Stimulated activated effector memory CD8-positive, alpha-beta T cell treated with anti-CD3 and anti-CD28 coated beads, Interleukin-12 subunit alpha, Interleukin-12 subunit beta, amount 100 ng/mL, for 72 hours (primary cell): ENCODE measurements at regions not wholly inside any gene's neighbourhood (a gene's known extent, or its start where the extent isn't known, plus 50 kb on each side); places are given as distances from the start of the nearest gene placed in this dataset.
A peak's percentile ranks its signal among the peaks of the same experiment; 100 is the strongest.

Experiments
- ATAC-seq: fragments of 150-1000 bp; cut with Tn5 transposase; 2 replicates; pipeline ENCODE4 v1.10.0; 2021
- DNase-seq, 2 donors: peaks; one replicate each; pipeline ENCODE4 v3.0.0; 2021 to 2022; ENCODE audit warnings: low spot score in 2 of 2
- H3K27ac Mint-ChIP-seq: one replicate; pipeline ENCODE4 v1.8.0; 2022; ENCODE audit warnings: mild to moderate bottlenecking, mixed read lengths
- H3K36me3 Mint-ChIP-seq: one replicate; pipeline ENCODE4 v1.8.0; 2022; ENCODE audit warnings: mild to moderate bottlenecking, mixed read lengths
- H3K4me1 Mint-ChIP-seq: one replicate; pipeline ENCODE4 v1.8.0; 2022; ENCODE audit warnings: mixed read lengths
- H3K4me3 Mint-ChIP-seq: one replicate; pipeline ENCODE4 v1.8.0; 2022; ENCODE audit warnings: mild to moderate bottlenecking, mixed read lengths
- H3K9me3 Mint-ChIP-seq: one replicate; pipeline ENCODE4 v1.8.0; 2022; ENCODE audit warnings: mixed read lengths

DNA sequence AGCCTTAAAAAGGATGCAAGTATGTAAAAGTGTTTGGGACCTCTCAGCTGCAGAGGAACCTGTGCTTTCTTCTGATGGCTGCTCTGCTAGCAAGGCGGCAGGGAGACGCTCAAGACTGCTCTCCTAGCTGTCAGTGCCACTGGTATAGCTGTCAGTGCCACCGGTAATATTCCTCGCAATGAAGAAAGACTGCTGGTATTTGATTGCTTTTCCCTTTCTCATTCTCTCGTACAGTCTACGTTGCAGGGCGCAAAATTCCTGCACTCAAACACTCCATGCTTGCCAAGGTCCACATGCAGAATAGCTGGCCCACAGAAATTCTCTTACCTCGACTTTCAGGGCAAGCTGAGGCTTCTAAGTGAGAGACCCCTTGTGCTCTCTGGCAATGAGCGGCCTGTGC is 432.6 kb upstream of the KLF6 start:
- ATAC-seq: no peak
- DNase-seq: no peak
- Mint-ChIP-seq H3K4me3 (no peak overlapping the region), H3K4me1 (peaks cover 16% of the 10 kb centered on the region), H3K36me3 (no peaks in the 10 kb centered on the region), H3K9me3 (no peaks in the 10 kb centered on the region), H3K27ac (no peak overlapping the region)

DNA sequence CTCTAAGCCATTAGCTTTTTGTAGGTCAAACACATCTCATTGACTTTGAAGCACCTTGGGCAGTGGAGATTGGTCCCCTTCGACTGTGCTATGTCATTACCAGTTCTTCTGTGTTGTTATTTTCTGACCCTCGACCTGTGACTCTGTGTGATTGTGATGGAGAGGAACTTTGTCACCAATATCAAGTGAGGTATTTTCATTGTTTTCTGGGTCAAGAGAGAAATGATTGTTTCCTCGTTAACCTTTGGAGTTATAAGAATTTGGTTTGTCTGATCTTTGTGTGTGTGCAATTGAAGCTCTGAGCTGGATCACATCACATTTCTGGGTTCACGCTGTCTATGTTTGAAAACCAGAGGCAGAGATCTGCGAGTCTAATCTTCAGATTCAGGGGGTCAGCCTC is 432.2 kb upstream of the KLF6 start:
- no peak for DNase-seq
- no peaks in the 10 kb centered on the region for H3K36me3 Mint-ChIP-seq
- ATAC-seq: no peak
- H3K4me1 Mint-ChIP-seq: peaks cover 16% of the 10 kb centered on the region
- H3K27ac Mint-ChIP-seq: no peak overlapping the region
- H3K9me3 Mint-ChIP-seq: no peaks in the 10 kb centered on the region
- no peak overlapping the region for H3K4me3 Mint-ChIP-seq

DNA sequence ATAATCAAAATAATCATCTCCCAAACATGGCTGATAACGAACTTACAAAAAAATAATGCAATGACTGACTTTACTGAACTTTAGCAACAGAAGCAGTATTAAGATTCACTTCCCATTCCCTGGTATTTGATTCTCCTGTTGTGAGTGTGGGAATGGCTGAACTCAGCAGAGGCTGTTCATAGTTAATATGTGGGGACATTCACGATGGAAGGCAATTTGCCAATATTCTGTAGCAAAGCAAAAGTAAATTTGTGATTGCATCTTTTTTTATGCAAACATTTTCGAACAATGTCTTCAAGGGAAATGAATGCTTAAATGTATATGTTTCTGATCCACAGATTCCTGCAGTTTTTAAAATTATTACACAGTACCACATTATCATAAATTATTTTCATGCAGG is 431.7 kb upstream of the KLF6 start:
- no peak overlapping the region for H3K4me3 Mint-ChIP-seq
- no peaks in the 10 kb centered on the region for H3K9me3 Mint-ChIP-seq
- ATAC-seq (no peak), DNase-seq (no peak)
- peaks cover 16% of the 10 kb centered on the region for H3K4me1 Mint-ChIP-seq
- no peak overlapping the region for H3K27ac Mint-ChIP-seq
- H3K36me3 Mint-ChIP-seq: no peaks in the 10 kb centered on the region

DNA sequence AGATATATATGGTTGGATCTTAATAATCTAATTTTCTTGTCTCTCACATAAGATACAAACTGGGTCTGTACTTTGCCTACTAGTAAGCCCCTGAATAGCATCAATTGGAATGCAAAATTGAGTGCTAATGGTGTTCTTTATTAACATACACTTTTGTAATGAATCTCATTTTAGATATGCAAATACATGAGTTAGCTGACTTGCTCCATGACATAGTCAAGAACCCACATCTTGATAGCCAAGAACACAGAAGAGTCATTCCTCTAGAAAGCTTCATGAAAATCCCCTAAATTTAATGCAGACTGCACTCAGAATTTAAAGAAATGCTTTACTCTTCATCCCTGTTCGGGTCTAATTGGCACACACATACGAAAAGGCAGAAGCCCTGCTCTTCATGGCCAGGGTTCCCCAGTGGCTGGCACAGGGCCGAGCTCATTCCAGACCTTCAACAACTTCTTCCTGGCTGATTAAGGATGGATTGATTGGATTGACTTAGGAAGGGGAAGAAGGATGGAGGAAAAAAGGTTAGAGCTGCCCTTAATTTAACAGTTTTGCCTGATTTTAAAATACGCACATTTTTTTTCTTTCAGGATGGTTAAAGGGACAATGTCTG is 431.1 kb upstream of the KLF6 start:
- ATAC-seq: no peak

DNA sequence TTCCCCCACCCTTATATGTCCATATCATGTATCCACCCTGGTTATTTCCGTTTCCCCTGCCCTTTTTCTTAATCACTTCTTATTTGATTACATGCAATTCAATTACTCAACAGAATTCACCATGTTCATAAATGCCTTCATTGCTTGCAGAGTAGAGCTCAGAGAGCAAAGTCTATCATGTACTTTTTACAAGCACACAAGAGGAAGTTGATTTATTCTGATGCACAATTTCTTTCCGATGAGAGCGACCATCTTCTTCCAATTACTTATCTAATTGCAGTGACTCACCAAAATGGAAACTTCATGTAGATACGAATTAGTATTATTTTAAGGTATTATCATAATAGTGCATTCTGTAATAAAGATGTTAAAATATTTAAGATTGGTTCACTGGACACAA is 430.5 kb upstream of the KLF6 start:
- no peak overlapping the region for H3K27ac Mint-ChIP-seq
- no peak for DNase-seq
- peaks cover 5% of the 10 kb centered on the region for H3K4me1 Mint-ChIP-seq
- H3K9me3 Mint-ChIP-seq: no peaks in the 10 kb centered on the region
- H3K4me3 Mint-ChIP-seq: no peak overlapping the region
- H3K36me3 Mint-ChIP-seq: no peaks in the 10 kb centered on the region
- no peak for ATAC-seq

More for the DNA sequence above, 431.1 kb upstream of the KLF6 start:
- no peak overlapping the region for H3K4me3 Mint-ChIP-seq
- H3K27ac Mint-ChIP-seq: no peak overlapping the region
- H3K9me3 Mint-ChIP-seq: no peaks in the 10 kb centered on the region
- DNase-seq: no peak
- peaks cover 11% of the 10 kb centered on the region for H3K4me1 Mint-ChIP-seq
- H3K36me3 Mint-ChIP-seq: no peaks in the 10 kb centered on the region

DNA sequence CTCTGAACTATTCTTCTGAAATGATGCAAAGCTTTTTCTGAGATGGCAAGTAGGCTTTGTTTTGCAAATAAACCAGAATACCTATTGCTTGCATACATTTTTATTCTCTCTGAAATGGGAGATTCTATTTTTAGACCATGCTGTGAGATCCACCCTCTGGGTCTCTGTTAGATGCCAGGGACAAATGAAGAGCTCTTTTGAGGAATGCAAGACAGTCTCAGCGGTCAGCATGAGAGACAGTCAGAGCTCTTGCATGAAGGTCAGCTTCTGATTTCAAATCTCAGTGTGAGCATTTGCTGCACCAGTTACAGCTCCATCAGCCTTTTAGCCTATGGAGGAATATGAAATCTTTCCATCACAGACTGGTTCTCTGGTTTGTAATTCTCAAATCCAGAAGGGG is 429.9 kb upstream of the KLF6 start:
- peaks cover 4% of the 10 kb centered on the region for H3K4me1 Mint-ChIP-seq
- ATAC-seq (no peak), DNase-seq (no peak)
- H3K9me3 Mint-ChIP-seq: no peaks in the 10 kb centered on the region
- H3K27ac Mint-ChIP-seq: no peak overlapping the region
- no peaks in the 10 kb centered on the region for H3K36me3 Mint-ChIP-seq
- H3K4me3 Mint-ChIP-seq: no peak overlapping the region

DNA sequence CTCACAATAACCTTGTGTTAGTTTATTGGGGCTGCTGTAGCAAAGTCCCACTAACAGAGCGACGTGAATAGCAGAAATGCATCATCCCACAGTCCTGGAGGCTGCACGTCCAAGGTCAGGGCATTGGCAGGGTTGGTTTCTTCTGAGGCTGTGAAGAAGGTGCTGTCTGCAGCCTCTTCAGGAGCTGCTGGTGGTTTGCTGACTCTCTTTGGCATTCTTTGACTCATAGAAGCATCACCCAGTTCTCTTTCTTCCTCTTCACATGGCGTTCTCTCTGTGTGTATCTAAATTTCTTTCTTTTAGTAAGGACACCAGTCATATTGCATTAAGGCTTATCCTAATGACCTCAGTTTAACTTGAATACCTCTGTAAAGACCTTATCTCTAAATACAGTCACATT is 428.4 kb upstream of the KLF6 start:
- Mint-ChIP-seq H3K27ac (no peak overlapping the region), H3K9me3 (no peaks in the 10 kb centered on the region), H3K4me1 (peaks cover 4% of the 10 kb centered on the region), H3K4me3 (no peak overlapping the region), H3K36me3 (no peaks in the 10 kb centered on the region)
- DNase-seq: no peak
- peak; percentile 50 for ATAC-seq

DNA sequence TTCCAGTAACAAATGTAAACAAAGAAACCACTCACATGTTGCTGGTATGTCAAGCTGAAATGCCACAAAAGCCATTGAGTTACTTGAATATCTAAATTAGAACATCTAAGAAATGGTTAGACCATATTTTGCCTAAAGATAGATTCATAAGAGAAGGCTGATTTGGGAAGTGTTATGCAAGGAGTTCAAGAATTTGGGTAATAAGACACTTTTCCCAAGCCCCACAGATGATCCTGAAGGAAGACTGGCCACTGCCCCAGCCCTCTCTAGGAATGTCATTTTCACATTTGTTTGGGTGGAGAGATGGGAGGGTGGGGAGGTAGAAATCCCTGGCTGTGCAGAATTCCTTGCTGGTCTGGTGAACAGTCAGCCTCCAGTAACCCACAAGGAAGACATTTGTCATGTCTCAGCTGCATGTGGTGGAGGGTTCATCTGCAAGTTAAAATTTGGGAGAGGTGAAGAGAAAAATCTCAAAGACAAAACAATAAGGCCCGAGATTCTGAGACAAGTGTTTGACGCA is 427.2 kb upstream of the KLF6 start:
- H3K9me3 Mint-ChIP-seq: no peaks in the 10 kb centered on the region
- ATAC-seq (no peak), DNase-seq (no peak)
- H3K4me1 Mint-ChIP-seq: peaks cover 10% of the 10 kb centered on the region
- no peaks in the 10 kb centered on the region for H3K36me3 Mint-ChIP-seq
- H3K27ac Mint-ChIP-seq: no peak overlapping the region
- no peak overlapping the region for H3K4me3 Mint-ChIP-seq

DNA sequence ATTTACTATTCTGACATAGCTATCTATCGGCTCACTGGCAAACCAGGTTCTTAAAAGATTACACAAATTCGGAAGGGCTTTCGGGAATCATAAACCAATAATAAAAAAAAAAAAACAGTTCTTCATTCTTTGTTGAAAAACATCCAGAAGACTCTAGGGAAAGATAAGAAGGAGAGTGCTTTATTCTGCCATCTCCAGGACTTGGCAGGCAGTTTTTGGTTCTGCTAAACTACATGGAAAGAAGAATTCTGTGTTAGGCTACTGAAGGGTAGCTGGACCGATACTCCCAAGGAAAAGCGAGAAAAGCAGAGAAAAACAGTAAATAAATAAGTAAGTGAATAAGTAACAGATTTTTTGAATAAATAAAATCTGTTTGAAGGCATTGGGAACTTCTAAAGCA is 423.5 kb upstream of the KLF6 start:
- H3K4me1 Mint-ChIP-seq: peaks cover 7% of the 10 kb centered on the region
- no peaks in the 10 kb centered on the region for H3K36me3 Mint-ChIP-seq
- no peak overlapping the region for H3K27ac Mint-ChIP-seq
- H3K4me3 Mint-ChIP-seq: no peak overlapping the region
- no peak for DNase-seq
- H3K9me3 Mint-ChIP-seq: no peaks in the 10 kb centered on the region
- ATAC-seq: no peak

DNA sequence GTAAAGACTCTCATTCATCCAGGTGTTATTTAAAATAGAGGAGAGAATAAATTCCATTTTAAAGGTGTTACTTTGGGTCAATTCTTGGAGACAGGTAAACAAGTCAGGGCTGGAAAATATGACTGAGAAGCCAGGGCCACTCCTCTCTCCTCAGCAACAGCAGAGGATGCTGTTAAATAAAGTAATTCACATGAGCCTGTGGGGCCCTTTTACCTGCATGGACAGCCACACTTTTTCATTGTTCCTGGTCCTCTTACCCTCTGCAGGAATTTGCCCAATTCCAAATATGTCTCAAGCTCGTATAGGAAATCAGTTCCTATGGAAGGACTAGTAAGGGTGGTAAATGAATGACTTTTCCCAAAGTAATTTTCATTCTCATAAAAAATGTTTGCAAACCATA is 420.1 kb upstream of the KLF6 start:
- no peak for ATAC-seq
- no peak for DNase-seq
- Mint-ChIP-seq H3K27ac (no peak overlapping the region), H3K4me3 (no peak overlapping the region), H3K36me3 (no peaks in the 10 kb centered on the region), H3K9me3 (no peaks in the 10 kb centered on the region), H3K4me1 (peaks cover 13% of the 10 kb centered on the region)

DNA sequence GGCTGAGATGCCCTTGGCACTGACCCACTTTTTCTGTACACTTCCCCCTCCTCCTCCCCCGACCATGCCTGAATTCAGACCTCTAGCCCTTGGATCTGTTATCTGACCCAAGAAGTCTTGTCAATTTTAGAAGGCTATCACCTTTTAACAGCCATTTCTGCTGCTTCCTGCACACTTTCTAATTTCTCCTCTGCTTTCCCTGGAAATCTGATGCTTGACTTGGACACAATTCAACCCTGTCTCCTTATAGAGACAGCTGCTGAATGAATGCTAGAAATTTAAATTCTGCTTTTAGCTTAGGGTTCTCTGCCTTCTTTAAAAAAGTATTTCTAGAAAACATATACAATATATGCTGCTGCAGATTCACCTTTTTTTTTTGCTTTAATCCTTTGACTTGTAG is 417.9 kb upstream of the KLF6 start:
- Mint-ChIP-seq H3K4me3 (no peak overlapping the region), H3K36me3 (no peaks in the 10 kb centered on the region), H3K4me1 (peaks cover 10% of the 10 kb centered on the region), H3K27ac (peak overlapping the region; percentile 43), H3K9me3 (no peaks in the 10 kb centered on the region)
- ATAC-seq (no peak), DNase-seq (no peak)

DNA sequence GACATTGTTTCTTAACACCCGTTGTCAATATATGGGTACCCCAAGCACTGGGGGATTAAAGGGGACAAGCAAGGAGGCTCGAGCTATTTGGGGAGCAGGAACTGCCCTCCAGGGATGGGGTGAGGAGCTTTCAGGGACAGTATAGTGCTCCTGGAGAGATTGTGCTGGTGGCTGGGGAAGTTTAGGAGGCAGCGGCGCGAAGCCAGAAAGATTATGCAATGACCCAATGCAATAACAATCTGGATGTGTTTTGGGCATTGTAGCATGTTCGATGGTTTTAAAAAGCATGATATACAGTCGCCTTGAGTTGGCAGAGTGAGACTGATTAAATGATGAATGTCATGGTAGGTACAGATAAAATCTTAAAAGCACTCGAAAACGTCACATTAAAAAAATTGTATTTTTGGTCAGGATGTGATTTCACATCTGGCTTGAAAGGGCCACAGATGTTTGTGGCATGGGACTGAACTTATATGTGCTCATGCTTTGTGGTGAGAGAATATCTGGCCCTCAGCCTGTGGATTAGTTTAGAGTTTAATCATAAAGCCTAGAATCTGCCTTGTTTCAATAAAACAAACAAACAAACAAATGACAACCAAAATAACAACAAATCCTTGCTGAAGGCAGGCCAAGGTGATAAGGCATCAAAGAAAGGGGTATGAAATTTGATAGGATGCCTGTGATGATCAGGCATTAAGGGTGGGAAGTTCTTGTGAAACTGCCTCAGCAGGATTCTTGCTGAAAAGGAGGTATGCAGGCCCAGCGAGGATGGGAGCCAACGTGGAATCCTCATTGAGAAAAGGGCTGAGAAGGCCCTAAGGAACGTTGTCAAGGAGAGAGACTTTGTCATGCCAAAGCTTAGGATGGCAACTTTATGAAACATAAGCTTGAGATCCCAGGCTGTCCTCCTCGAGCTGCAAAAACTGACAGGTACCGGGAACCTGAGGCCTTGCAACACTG is 417.1 kb upstream of the KLF6 start:
- Mint-ChIP-seq H3K36me3 (no peaks in the 10 kb centered on the region), H3K4me1 (peaks cover 12% of the 10 kb centered on the region)

DNA sequence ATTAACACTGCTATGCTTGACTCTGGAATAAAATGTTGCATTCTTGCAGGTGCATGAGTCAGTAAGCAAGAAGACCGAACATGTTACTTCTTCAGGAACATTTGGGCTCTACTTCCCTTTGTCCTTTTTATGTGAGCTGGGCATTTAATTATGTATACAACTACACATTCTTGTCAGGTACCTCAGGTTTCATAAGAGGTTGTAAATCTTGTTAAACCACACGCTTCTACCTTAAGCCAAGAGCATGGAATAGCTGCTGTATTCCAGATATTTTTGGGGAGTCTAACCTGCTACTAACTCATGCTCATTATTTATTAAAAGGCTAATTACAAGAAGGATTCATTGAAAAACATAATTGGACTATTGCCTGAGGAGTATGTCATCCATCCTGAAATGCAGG is 414.2 kb upstream of the KLF6 start:
- Mint-ChIP-seq H3K36me3 (no peaks in the 10 kb centered on the region), H3K4me3 (no peak overlapping the region), H3K4me1 (peaks cover 20% of the 10 kb centered on the region), H3K27ac (no peak overlapping the region), H3K9me3 (no peaks in the 10 kb centered on the region)
- ATAC-seq: no peak
- no peak for DNase-seq

More for the DNA sequence above, 417.1 kb upstream of the KLF6 start:
- no peak for ATAC-seq
- no peak overlapping the region for H3K27ac Mint-ChIP-seq
- no peak overlapping the region for H3K4me3 Mint-ChIP-seq
- H3K9me3 Mint-ChIP-seq: no peaks in the 10 kb centered on the region
- DNase-seq: no peak

DNA sequence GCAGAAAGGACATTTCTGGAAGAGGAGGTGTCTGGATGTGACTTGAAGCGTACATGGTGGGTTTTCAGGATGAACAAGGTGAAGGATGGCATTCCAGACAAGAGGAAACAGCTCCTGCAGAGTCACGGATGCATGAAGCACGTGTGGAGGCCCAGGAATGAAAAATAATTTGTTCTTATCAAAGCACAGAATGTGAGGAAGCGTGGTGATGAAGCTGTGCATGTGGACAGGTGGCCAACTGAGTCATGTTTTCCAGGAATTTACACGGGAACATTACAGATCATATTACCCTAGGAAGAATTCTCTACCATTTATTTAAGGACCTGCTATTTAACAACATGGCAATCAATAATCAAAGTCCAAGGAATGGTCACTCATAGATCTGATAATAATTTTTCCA is 413.2 kb upstream of the KLF6 start:
- H3K4me3 Mint-ChIP-seq: no peak overlapping the region
- no peak for DNase-seq
- no peaks in the 10 kb centered on the region for H3K9me3 Mint-ChIP-seq
- H3K4me1 Mint-ChIP-seq: peaks cover 20% of the 10 kb centered on the region
- no peaks in the 10 kb centered on the region for H3K36me3 Mint-ChIP-seq
- no peak overlapping the region for H3K27ac Mint-ChIP-seq
- no peak for ATAC-seq

DNA sequence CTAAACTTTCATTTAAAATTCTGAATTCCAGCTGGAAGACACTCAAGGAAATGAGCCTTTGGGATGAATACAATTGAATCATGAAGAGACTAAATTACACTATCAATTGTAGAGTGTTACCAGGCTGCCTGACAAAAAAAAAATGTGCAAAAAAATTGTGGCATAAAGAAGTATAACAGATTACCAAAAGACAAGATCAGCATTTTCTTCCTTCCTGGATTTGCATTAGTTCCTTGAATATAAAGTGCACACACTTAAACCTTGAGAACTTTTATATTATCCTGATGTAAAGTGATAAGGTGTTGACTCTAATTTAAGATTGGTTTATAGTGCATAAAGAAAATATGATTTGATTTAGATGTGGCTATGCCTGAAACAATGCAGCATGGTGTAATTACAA is 412.7 kb upstream of the KLF6 start:
- no peaks in the 10 kb centered on the region for H3K36me3 Mint-ChIP-seq
- H3K4me1 Mint-ChIP-seq: peaks cover 20% of the 10 kb centered on the region
- ATAC-seq (no peak), DNase-seq (no peak)
- H3K9me3 Mint-ChIP-seq: no peaks in the 10 kb centered on the region
- no peak overlapping the region for H3K4me3 Mint-ChIP-seq
- no peak overlapping the region for H3K27ac Mint-ChIP-seq

DNA sequence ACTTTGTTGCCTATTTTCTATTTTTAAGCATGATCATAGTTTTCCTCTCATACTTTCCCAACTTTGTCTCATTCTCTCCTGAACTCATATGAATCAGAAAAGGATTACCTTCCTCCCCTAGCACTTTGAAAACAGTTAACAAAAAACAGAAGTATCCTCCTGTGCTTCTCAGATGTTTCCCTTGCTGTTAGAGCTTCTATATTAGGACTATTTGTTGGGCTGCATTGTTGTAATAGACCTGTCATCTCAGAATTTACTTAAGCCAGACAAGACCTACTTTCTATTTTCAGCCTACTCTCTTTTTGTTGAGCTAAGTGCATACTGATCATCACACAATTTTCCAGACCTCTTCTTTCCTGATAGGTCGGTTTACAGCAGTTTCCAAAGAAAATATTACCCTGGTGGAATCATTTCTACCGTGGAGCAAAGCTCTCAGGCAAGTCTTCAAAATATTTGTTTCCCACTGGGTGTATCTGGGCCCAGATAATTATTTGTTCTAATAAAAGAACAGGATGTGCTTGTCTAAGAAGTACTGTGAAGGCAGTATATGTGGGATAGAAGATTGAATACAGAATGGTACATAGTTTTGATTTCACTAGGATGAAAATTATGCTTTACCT is 411.9 kb upstream of the KLF6 start:
- DNase-seq (no peak), ATAC-seq (no peak)
- Mint-ChIP-seq H3K4me1 (peaks cover 19% of the 10 kb centered on the region), H3K9me3 (no peaks in the 10 kb centered on the region), H3K4me3 (no peak overlapping the region), H3K36me3 (no peaks in the 10 kb centered on the region), H3K27ac (no peak overlapping the region)
